Hematopoietic multipotent progenitor cell (in vitro differentiated cells): ENCODE measurements at regions not wholly inside any gene's neighbourhood (a gene's known extent, or its start where the extent isn't known, plus 50 kb on each side); places are given as distances from the start of the nearest gene placed in this dataset.

Source experiments
- DNase-seq, 3 donors: peaks; one replicate each; pipeline ENCODE4 v3.0.0-alpha.2; 2011 to 2015; ENCODE audit warnings: low read depth in 2 of 3, low spot score in 2 of 3

DNA sequence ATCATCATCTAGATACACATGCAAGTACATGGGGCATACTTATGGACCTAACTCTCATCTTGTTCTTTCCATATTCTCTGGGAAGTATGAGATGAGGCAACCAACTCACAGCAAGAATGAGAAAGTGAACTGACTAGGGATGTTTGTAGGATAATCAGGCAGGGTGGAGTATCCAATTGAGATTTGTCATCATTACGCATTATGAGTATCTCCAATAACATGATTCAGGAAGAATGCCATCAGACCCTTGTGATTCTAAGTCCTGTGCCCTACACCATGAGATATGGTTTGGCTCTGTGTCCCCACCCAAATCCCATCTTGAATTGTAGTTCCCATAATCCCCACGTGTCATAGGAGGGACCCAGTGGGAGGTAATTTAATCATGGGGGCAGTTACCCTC lies 154.0 kb downstream of the SLC30A10 start:
- no peak for DNase-seq

DNA sequence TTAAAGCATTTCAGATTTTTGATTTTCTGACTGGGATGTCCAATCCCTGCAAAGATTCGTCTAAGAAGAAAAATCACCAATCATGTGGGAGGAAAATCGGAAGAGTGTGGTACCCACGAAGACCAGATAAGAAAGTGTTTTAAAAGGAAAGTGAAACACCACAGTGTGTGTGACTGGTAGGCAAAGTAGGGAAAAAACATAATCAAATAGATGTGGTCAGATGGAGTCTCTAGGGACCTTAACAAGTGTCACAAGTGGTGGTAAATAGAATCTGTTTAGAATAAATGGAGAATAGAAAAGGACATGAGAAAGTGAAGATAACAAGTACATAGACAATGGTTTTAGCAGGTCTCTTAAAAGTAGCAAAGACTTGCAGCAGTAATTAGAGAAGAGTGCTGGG lies 154.6 kb downstream of the SLC30A10 start:
- DNase-seq = no peak

DNA sequence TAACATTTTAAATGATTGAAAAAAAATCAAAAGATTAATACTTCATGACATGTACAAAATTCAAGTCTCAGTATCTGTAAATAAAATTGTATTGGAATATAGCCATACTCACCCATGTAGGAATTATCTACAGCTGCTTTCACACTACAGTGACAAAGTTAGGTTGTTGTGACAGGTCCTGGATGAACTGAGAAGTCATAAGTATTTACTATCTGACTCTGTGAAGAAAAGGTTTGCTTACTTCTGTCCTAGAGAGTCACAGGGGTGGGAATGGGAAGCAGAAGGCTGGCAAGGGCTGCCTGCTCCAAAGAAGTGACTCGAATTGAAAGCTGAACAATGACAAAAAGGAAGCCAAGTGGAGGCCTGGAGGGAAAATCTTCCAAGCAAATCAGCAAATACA lies 155.2 kb downstream of the SLC30A10 start:
- no peak for DNase-seq

DNA sequence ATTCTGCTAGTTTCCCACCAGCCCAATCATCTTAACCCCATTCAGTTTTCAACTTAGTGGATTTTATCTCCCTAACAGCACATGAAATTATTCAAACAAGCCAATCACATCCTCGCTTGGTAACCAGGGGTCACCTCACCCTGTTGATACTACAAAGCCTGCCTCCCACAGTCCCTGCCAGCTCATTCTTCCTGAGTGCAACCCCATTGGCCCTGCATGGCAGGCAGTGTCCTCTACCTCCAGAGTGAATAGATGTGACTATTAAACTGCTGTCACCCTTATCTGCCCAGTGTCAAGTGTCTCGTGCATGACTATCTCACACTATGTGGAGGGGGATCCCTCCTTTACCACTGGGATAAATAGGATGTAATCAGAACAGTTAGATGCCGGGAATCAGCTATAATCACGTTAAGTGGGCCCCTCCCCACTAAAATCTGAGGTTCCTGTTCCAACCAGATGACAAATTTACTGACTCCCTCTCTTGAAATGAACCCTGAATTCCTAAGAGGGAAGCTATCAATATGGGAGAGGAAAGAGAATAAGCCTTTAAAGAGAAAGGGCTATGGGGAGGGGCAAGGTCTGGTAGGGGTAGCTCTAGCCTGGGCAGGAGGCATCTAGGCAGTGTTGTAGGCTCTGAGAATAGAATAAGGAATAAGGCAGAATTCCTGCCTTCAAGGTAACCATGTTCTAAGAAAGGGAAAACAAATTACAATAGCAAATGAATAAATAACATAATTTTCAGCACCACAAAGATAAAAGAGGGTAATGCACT lies 155.9 kb downstream of the SLC30A10 start:
- DNase-seq = no peak

DNA sequence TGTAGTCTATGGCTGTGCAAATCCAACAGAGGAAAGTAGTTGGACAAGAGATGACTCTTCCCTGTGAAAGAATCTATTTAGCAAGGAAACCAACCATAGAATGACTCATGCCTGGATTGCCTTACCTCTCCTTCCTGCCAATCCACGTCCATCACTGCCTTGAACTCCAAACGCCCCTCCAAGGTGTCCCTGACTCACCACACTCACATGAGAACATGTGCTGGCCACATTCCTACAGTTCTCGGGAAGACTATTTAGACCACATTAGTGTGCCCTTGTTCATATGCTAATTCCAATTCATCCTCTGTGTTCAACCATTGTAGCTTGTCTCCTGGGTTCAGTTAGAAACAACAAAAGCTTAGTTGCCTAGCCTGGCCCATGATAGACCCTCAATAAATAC lies 157.3 kb downstream of the SLC30A10 start:
- no peak for DNase-seq

DNA sequence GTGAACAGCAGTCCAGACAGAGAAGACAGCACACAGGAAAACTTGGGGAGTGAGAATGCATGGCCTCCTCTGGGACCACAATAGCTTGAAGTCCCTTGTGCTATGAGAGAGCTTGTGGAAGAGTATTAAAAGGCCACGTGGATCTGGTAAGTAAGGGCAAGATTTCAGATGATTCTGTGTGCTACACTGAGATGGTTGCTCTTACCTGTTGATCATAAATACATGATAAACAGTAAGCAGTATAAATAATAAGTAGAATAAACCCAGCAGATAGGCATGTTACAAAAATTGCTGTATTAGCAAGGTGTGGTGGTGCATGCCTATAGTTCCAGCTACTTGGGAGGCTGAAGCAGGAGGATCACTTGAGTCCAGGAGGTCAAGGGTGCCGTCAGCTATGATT lies 150.4 kb upstream of the ZC3H11B start:
- no peak for DNase-seq

DNA sequence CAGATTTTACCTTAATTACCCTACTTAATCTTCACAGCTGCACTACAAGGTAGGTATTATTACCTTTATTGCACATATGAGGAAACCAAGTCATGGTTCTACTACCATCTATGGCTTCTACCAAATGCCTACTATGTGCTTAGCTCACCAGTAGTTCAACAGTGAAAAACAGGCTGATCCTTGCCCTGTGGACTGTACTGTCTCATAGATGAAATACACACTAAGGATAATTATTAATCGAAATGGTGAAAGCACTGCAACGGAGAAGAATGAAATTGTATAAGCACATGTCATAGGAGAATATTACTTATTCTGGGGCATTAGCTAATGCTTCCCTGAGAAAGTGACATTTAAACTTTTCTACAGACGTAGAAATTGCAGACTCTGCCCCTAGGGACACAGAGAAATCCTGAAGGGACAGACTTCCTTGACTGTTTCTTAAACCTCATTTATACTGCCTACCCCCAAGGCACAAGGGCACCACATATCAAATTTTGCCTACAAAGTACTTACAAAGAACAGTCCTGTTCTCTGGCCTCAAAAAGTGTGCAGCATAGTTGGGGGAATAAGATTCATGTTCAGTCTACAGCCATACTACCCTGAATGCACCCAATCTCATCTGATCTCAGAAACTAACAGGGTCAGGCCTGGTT lies 148.4 kb upstream of the ZC3H11B start:
- no peak for DNase-seq

DNA sequence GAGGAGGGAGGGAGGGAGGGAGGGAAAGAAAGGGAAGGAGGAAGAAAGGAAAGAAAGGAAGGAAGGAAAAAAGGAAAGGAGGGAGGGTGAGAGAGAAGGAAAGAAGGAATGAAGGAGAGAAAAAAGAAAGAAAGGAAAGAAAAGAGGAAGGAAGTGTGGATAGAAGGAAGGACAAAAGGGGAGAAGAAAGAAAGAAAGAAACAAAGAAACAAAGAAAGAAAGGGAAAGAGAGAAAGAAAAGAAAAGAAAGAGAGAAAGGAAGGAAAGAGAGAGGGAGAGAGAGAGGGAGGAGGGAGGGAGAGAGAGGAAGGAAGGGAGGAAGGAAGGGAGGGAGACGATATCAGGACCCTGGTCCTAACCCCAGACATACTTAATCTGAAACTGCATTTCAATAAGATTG lies 146.2 kb upstream of the ZC3H11B start:
- no peak for DNase-seq

DNA sequence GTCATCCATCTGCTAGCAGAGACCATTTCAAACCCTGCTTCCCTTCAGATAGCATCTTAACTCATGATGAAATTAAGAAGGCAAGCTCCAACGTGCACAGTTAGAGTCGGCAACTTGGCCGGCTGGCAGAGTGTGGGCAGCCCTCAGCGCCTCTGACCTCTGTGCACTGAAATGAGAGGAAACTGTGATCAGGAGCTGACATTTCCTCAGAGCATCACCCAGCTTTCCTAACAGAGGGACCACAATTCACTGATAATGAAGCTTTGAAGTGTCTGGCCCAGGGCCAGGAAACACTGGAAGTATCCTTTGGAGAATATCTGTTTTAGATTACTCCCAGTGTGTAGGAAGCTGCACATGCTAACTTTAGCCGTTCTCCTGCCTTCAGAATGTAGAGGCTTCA lies 145.0 kb upstream of the ZC3H11B start:
- no peak for DNase-seq

DNA sequence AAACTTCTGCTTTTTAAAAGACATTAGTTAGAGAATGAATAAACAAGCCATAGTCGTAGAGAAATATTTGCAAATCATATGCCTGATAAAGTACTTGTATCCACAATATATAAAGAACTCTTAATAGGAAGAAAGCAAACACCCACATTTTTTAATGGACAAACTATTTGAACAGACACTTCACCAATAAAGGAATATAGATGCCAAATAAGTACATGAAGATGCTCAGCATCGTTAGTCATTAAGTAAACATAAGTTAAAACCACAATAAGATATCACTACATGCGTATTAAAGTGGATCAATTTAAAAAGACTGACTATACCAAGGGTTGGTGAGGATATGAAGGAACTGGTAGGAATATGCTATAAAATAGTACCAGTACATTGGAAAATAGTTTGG lies 142.3 kb upstream of the ZC3H11B start:
- DNase-seq = no peak

DNA sequence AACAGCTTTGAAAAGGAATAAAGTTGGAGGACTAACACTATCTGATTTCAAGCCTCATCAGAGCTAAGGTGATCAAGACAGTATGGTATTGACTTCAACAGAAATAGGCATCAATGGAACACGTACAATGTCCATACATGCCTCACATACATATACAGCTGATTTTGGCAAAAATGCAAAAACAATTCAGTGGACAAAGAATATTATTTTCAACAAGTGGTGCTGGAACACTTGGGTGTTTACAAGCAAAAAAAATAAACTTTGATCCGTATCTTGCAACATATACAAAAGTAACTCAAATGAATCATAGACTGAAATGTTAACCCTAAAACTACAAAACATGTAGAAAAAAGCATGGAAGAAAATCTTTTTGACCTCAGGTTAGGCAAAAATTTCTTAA lies 141.9 kb upstream of the ZC3H11B start:
- no peak for DNase-seq

DNA sequence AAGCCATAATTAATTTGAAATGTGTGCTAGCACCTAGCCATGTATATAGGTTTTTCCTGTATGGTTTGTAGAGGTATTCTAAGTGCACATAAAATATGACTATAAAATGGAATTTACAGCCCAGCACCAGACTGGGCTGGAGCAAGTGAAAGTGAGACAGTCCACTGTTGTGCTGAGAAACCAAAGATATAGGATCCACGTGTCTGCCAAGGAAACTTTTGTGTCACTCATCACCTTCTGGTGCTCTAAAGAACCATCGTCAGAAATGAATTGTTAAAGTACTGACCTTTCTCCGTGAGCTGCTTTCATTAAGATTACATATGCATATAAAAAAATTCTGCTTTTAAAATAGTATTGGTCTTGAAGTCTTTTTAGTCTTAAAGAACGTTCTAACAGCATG lies 141.0 kb upstream of the ZC3H11B start:
- no peak for DNase-seq

DNA sequence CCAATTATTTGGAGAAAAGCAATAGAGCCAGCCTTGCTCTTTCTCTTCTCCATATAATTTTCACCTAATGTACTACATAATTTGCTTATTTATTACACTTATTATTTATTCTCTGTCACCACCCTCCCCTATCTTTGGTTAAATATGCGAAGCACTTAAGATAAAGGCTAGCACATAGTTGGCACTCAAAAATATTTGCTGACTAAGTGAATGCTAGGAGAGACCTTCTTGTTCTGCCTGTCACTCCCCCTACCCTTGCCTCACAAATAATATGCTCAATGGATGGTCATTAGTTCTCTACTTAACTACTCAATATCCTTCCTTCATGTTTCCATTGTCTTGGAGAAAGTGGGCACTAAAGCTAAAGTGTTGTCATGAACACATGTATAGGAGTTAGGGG lies 139.7 kb upstream of the ZC3H11B start:
- DNase-seq = no peak

DNA sequence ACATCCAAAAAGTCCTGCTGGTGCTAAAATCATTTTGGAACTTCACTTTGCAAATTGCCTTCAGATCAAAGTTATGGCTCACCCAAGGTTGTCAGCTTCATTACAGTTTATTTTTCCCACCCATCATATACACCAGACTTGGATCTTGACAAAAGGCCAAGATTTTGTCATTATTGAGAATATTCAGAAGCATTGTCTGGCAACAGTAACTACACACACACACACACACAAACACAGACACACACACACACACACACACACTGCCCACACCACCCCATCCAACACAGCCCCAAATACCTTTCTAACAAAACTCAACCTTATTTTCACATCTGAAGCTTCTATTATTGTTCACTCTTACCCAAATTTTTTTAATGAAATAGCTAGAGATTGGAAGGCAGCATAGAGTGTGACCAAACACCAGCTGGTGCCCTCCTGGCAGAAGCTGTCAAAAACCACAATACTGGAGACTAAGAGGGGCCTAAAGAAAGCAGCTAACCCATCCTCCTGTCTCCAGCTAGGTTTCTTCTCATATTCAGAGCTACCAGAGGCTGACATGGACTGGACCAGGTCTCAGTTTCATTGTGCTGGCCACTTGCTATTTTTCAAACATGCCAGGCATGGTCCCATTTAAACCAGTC lies 139.1 kb upstream of the ZC3H11B start:
- no peak for DNase-seq

DNA sequence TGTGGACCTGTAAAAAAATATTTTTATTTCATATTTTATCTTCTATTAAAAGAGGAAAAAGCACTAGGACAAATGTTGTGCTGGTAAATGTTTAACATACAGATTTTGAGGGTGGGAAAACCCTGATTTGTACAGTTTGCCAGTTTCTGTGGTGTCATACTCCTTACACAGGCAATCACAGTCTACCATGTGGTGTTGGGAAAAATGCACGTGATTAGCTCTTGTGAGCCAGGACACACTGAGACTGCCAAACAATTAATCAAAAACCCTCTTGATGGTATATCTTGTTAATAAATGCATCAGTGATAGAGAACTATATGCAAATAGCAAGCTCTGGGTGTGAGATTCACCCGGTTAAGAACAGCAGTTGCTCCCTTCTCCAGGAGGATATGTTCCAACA lies 136.5 kb upstream of the ZC3H11B start:
- DNase-seq = no peak

DNA sequence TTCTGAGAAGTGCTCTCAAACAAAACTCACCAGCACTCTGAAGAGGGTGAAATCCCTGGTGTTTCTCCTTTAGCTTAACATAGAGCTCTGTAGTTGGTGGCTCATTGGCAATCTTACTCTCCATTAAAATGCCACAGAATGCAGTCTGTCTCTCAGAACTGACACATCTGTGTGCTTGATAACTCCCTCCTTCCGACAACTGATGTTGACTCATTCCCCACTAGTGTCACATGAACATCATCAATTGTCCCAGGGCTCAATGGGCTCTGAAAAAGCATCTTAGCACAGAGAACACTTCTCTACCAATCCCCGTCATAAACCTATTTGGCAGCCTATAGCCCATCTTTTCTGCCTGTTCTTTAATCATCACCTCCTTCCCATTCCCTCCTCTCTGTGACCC lies 133.2 kb upstream of the ZC3H11B start:
- DNase-seq = no peak

DNA sequence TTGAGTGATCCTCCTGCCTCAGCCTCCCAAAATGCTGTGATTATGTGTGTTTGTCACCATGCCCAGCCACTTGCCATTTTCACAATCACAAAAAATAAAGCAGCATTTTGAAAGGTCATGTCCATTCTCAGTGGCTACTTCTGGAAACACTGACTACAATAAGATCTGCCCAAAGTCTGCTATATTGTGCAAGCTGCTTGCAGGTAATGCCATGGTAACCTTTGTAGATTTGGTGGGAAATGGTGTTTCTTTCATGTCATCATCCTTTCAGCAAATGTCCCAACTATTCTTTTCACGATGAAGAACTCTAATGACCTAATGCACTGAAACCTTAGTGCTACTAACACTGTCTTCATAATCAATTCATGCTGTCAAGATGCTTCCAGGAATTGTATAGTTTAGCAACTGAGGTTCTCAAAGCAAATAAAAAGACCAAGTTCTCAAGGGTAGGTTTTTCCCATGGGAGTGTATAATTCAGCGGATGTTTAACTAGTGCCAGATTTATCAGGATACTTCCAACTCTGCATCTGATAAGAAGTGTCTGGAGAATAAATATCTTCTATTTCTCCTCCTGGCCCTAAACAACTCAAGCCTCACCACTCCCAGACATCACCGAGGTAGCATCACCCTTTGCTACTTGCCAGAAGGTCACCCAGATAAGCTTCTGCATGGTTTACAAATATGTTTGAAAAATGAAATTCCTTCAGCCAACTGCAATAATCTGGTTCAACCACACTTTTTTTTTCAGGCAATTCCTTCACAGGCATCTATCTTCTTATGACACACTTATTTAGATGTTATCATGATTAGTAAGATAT lies 132.0 kb upstream of the ZC3H11B start:
- no peak for DNase-seq

DNA sequence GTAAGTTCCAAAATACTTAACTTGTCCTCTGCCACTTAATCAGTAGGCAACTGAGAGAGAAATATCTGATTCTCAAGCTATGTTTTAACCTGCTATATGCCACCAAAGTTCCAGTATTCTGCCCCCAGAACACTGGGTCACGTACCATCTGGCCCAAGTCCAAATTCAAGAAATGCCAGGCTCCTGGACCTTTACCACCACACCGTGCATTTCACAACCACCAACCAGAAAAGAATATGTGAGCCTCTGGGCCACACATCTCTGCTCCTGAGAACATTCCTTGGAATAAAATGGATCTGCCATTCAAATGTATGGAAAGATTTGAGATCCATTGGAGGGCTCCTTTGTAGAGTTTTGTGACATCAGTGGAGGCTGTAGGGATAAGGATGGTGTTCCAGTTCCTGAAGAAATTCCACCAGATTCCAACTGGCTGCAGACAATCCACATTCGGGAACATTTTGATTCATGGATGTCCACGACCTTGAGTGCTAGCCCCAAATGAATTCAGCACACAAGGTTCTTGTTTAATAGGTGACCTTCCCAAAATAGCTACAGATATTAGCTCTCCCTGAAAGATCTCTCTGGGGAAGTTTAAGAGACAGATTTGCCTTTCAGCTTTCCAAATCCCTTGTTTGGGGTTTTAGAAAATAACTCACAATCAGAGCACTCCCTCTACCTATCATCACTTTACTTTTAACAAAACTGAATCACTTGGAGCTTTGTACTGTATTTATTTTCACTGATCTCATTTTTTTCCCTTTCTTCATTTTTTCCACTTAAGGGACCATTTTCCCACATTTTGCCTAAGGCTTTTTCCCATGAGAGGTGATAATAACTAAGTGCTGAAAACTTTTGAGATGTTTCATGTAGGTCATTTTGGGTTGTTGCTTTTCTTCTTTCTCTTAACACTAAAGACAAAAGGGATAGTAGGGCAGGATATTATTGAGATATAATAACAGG lies 128.4 kb upstream of the ZC3H11B start:
- no peak for DNase-seq

DNA sequence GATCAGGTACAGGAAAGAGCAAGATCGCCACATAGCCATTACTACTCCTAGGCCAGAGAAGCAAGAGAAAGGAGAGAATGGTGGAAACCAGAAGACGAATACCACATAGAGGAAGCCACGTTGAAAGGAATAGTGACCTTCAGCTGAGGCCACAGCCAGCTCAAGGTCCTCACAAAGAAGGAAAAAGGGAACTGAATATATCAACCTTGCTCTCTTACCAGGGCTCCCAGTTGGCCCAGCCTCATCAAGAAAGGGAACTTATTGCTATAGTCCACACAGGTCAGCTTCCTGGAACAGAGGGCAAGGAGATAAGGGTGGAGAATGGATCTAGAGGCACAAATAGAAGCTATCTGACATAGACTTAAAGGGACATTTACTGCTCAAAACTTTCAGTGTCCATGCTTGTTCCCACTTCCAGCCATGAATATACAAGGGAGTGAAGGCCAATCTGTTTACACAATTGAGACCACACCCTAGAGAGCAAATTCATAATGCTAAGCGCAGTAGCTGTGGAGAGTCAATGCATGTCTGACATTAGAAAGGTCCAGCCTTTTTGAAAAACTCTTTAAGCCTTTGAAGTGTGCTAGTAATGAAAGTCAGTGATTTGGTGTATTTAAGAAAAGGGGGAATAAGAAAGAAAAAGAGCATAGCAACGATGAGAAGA lies 120.7 kb upstream of the ZC3H11B start:
- no peak for DNase-seq
